Amniotic stem cell (primary cell): ENCODE measurements at regions not wholly inside any gene's neighbourhood (a gene's known extent, or its start where the extent isn't known, plus 50 kb on each side); places are given as distances from the start of the nearest gene placed in this dataset.
"Not testable (repeated sequence)": the region's sequence is repeated elsewhere in the genome, so short reads cannot be mapped to it uniquely, and the experiment has no call there.

Experiments used
- DNase-seq: peaks from one replicate; lab custom pipeline; 2025; lab: John Stamatoyannopoulos, UW

- no peak for DNase-seq
These were observed 278.0 kb downstream of the KLF5 start for GRCh38 chr13:73336773-73337172.

- DNase-seq: no peak
These were observed 277.1 kb downstream of the KLF5 start for GRCh38 chr13:73335944-73336343.

- DNase-seq: no peak
These were observed 276.4 kb downstream of the KLF5 start for GRCh38 chr13:73335210-73335609.

- no peak for DNase-seq
These were observed 275.6 kb downstream of the KLF5 start for GRCh38 chr13:73334445-73334844.

GRCh38 chr13:73331556-73331955 lies 272.8 kb downstream of the KLF5 start:
- DNase-seq: no peak

GRCh38 chr13:73329355-73329754 lies 270.6 kb downstream of the KLF5 start:
- no peak for DNase-seq

GRCh38 chr13:73327579-73327978 lies 268.8 kb downstream of the KLF5 start:
- DNase-seq: no peak

- no peak for DNase-seq
These were observed 267.1 kb downstream of the KLF5 start for GRCh38 chr13:73325723-73326558.

- no peak for DNase-seq
These were observed 266.3 kb downstream of the KLF5 start for GRCh38 chr13:73324842-73325722.

GRCh38 chr13:73323615-73324014 lies 264.8 kb downstream of the KLF5 start:
- no peak for DNase-seq

GRCh38 chr13:73321043-73321442 lies 262.2 kb downstream of the KLF5 start:
- no peak for DNase-seq

GRCh38 chr13:73317140-73317539 lies 258.3 kb downstream of the KLF5 start:
- DNase-seq: no peak

GRCh38 chr13:73310366-73310765 lies 251.6 kb downstream of the KLF5 start:
- no peak for DNase-seq

GRCh38 chr13:73307481-73307880 lies 248.7 kb downstream of the KLF5 start:
- DNase-seq: no peak

GRCh38 chr13:73306688-73307087 lies 247.9 kb downstream of the KLF5 start:
- DNase-seq: no peak

GRCh38 chr13:73304442-73304841 lies 245.6 kb downstream of the KLF5 start:
- DNase-seq: no peak

- peak; percentile 3 for DNase-seq
These were observed 245.0 kb downstream of the KLF5 start for GRCh38 chr13:73303851-73304250.

- not testable (repeated sequence) for DNase-seq
These were observed 242.8 kb downstream of the KLF5 start for GRCh38 chr13:73301622-73302021.

- no peak for DNase-seq
These were observed 242.1 kb downstream of the KLF5 start for GRCh38 chr13:73300718-73301425.

GRCh38 chr13:73299787-73300186 lies 241.0 kb downstream of the KLF5 start:
- DNase-seq: no peak

GRCh38 chr13:73293913-73294523 lies 235.2 kb downstream of the KLF5 start:
- DNase-seq: no peak

- no peak for DNase-seq
These were observed 233.3 kb downstream of the KLF5 start for GRCh38 chr13:73292127-73292526.
